Stimulated activated naive CD4-positive, alpha-beta T cell treated with Interleukin-2 at 50 U/mL for 16 hours (primary cell): ENCODE measurements at regions not wholly inside any gene's neighbourhood (a gene's known extent, or its start where the extent isn't known, plus 50 kb on each side); places are given as distances from the start of the nearest gene placed in this dataset.

Experiments used
- DNase-seq: peaks from one replicate; lab custom pipeline; 2025; lab: John Stamatoyannopoulos, UW

DNA sequence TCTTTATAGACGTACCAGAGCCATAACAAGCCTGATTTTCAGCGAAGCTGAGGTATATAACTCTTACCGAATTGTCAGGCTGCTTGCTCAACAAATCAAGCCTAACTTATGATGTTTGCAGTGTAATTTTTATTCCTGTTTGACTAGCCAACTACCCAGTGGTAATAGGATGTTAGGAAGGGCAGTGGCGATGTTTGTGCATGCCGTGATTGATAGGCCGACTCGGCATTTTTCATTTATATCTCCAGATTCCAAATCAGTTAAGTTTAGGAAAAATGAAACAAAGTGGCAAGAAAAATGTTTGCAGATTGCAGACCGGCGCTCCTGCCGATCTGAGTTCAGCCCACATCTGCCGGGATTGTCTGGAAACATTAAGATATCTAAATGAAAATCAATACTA is 401.6 kb upstream of the ZNF507 start:
- DNase-seq = no peak

DNA sequence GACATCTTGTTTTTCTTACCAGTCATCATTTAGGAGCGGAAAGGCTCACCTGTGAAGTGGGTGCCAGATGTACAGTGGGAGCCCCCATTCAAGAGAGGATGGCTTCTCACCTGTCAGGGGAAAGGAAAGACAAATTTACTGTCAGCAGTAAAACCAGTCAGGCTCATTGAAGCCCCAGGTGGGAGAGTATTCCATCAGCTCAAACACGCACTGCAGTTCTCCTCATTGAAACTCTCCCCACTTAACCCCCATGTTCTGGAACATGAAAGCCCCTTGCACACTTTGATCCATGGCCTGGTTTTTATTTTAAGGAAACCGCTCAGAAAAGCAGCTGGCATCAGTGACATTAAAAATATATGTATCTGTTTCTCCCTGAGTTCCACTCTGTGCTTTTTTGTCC is 401.1 kb upstream of the ZNF507 start:
- no peak for DNase-seq

DNA sequence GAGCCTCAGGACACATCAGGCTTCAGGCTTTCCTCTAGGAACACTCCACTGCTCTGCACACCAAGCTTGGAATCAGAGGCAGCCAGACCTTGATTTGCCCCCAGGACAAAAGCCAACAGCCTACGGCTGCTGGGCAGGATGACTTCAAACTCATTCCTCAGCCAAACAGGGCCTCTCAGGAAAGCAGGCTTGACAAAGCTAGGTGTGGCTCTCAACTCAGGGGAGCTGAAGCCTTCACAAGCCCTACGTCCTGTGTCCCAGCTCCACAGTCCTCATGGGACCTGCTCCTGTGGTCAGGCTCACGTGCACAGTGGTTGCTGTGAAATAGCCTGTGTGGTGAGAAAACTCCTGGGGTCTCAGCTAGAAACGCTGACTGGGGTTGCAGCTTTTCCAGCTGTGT is 398.9 kb upstream of the ZNF507 start:
- no peak for DNase-seq

DNA sequence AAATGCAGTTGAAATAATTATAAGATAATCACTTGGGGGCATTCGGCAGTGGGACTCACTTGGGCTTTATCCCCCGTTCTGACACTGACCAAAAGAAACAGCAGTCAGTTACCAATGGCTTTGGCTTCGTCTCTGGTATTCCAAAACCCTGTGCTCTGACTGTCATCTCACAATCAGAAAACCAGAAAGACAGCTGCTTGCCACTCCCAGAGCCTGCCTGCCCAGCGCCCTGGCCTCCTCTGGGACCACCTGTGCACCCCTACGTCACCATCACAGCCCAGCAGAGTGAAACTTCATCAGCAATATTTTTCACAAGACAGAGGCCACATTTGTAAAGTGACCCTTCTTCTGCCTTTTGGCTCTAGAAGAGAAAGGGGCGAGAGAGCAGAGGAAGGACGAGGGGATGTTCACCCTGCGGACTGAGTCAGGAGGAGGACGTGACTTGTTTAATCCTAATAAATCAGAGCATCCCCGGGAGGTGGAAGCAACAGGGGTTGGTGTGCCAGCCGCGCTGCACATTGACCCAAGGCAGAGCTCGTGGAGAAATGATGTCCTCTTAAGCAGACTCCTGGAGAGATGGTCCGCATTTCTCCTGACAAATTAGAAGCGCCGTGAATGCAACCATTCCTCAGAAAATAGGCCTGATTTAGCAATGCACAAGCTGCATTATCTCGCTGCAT is 397.8 kb upstream of the ZNF507 start:
- DNase-seq = no peak

DNA sequence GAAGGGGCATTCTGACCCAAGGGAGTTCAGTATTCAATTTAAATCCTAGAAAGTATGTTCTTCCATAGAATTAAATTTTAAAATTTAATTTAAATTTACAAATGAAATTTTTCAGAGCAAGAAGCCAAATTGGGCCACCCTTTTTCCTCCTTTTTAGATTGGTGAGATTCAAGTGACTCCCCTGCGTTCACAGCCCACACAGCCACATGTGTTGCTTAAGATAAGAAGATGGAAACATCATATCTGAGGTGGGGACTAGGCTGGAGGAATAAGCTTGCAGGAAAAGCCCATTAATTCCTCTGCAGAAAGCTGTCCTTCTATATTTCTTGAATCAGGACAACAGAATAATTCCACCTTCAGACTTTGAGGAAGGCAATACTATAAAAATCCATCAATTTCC is 392.7 kb upstream of the ZNF507 start:
- DNase-seq = no peak

DNA sequence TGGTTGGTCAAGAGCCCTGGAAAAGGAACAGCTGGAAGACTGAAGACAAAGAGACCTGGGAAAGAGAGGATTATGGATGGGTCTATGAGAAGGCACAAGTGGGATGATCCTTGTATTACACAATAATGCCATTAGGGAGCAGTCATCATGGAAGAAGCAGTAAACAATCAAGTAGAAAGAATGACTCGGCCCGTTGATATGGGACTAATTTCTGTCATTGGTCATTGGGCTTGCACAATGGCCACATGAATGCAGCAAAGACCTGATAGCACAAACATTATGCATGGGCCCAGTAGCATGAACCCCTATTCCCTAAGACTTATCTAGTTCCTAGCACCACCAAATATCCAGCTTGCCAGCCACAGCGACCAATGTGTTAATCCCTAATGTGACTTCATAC is 390.3 kb upstream of the ZNF507 start:
- DNase-seq = no peak

DNA sequence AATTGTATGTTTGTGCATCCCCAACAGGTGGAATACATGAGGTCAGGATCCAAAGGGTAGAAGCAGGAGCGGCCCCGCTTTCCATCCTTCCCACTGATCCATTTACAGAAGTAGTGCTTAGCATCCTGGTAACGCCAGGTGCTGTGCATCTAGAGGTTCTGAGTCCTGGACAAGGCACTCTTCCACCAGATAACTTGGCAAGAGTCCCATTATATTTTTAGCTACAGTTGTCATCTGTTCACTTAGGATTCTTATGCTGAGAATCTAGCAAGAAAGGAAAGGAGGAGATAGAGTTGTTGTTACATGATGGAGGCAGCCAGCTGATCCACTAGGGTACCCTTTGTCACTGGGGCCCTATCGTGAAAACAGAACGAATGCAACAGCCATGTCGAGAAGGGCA is 389.5 kb upstream of the ZNF507 start:
- no peak for DNase-seq

DNA sequence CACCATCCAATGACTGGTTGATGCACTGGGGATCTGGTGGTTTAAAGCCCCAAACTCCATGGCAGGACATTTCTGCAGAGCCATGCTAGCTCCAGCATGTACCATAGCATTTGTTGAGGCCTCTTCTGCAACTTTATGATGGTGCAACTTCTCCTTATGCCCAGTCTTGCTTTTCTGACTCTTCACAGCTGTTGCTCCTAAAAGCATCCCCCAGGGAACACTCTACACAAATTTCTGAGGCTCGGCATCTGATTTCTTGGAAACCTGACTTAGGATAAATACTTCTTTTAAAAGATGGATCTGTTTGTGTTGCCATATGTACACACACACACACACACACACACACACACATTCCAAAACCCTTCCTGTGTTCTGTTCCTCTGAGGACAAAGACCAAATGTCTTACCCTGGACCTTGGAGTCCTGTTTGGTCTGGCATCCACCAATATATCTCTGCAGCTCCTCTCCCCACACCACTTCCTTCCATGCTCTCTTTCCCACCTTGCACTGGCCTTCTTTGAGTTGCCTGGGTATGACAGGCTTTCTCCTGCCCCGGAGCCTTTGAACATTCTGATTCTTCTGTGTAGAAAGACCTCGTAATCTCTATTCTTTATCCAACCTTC is 388.5 kb upstream of the ZNF507 start:
- DNase-seq = no peak

DNA sequence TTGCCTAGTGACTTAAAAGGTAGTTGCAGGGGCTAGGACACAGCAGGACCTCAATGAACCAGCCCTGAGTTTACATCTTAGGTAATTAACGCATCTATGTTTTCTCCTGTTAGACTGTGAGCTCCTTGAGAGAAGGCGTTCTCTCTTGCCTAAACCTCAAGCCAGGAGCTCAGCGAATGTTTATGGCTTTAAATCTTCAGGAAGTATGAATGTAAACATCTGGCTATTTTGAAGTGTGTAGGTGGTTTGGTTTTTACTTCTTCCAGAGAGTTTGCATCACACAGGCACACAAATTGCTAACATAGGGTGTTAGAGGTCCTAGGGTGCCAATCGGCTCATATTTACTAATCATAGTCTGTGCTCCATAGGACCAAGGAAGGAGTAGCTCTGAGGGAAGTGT is 387.7 kb upstream of the ZNF507 start:
- DNase-seq = no peak

DNA sequence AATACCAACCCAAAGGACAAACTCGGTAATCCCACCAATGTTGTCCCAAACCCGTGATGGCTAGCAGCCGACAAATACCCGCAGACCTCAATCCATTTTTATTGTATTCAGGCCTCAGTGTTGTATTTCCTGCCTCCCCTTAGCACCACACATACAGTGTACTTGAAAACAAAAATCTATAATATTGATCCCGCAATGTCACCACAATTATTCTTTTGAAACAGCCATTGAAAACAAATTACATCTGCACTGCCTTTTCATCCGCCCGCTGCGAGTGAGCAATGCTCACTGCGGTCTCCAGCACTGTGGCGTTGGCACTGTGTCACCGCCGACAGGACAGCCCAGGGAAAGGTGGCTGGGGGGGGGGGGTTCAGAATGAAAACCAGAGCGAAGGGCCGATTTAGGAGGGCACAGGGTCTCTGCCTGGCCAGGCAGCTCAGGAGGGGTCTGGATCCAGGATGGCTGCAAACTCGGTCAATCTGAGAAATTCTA is 385.8 kb upstream of the ZNF507 start:
- DNase-seq = no peak

DNA sequence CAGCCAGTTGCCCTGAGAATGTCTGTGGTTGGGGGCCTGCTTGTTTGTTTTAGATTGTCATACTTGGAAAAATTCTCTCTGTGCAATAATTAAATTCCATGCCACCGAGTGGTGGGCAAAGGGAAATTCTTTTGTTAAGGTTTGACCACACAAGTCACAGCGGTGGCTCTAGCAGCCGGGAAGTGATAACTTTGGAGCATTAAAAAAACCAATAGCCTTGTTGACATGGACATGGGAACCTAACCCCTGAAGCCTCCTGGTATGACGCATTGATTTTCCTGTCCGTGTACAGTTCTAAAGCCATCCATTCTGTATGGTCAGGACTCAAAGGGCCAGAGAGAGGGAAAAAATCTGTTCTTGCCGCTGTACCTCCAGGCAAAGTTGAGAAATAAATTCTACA is 384.9 kb upstream of the ZNF507 start:
- DNase-seq = no peak

DNA sequence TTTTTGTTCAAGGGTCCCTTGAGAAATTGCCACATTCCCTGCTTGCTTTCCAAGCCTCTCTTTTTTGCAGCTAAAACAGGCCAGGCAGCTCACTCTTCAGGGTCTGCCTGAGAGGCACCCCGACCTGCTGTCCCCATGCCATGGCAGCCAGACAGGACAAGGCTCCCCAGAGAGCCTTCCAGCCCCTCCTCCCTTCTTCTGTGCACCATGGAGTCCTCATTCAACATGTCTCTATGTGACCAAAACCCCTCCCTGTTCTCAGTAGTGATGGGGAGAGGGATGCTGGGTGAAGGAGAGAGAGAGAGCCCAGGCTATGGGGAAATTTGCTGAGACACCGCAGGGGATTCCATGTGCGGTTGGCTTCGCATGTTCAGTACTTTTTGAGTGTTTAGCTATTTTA is 384.2 kb upstream of the ZNF507 start:
- DNase-seq = no peak

DNA sequence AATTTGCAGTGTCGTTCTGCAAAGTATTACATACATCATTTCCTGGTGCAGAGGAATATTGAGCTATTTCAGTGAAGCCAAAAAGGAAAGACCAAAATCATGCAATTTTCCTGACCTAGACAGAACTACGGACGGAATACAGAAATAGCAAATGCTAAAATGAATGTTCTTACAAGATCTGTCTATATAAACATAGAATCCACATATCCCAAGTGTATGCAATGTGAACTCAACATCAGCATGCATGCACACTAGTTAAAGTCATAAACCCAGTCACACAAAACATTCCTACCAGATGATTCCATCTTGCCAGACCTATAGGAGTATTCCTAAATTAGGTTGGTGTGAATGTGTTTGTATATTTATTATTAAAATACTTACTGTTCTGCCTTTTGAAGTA is 383.7 kb upstream of the ZNF507 start:
- DNase-seq = no peak

DNA sequence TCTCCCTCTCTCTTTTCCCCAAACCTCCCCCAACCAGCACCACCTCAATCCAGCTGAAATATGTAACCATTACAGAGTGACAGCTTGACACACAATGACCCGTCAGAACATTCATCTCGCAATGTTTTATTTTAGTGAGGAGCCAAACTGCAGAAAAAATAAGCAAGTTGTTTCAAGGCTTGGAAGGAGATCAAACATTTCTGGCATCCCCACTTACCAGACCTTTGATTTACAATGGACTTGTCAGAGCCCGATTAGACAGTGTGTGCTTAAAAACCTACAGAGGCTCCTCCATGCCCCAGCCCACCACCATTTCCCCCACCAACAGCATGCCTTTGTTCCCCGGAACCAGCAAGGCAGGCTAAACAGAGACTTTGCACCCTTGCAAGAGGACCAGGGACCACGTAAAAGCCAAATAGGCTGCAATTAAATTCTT is 382.8 kb upstream of the ZNF507 start:
- DNase-seq = no peak

DNA sequence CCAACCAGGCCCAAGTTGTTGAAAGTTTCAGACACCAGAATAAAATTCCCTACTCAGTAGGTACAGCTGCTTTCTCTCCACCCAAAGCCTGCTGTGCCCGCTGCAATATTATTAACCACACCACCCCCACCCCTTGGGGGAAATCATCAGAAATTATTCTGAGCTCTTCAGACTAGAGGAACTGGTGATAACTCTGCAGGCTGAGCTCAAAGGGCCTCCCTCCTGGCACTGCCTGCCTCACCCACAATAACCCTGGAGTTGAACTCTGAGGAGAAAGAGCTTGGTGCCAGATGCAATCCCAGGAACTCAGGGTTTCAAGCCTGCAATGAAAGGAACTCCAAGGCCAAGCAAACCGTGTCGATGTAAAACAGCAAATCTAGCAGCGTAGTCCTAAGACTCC is 381.7 kb upstream of the ZNF507 start:
- no peak for DNase-seq

DNA sequence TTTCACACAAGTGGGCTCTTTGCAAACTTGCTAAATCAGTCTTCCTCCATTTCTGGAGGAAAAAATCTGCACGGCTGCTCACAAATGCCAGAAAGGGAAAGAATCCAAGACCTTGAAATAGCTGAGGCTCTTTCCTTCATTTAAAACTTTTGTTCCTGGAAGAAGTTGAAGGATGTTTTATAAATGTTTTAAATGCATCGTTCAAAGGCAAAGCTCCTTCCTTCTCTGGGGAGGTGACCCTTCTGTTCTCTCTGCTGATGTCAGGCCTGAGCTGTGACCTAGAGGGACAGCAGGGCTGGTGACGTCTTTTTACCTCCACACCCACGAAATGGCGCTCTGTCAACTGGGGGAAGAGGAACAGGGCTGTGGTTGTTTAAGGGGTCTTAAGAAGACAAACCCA is 376.4 kb upstream of the ZNF507 start:
- DNase-seq = no peak

DNA sequence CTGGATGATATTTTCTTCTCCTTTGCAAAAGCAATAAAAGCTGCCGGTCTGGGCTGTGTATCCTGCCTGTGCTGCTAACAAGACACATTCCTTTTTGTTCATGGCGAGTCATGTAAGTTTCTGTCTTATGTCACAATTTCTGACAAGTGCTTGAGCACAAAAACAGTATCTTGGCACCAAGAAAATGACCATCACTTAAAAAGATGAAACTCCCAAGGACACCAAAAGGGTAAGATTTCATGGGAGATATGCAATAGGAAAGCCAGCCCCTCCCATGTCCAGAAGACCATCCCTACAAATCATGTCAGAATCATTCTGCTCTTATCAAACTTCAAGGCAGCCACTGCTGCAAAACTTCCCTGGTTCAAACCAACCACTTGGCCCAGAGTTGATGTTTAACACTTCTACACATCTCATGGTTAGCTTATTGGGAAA is 375.4 kb upstream of the ZNF507 start:
- no peak for DNase-seq

DNA sequence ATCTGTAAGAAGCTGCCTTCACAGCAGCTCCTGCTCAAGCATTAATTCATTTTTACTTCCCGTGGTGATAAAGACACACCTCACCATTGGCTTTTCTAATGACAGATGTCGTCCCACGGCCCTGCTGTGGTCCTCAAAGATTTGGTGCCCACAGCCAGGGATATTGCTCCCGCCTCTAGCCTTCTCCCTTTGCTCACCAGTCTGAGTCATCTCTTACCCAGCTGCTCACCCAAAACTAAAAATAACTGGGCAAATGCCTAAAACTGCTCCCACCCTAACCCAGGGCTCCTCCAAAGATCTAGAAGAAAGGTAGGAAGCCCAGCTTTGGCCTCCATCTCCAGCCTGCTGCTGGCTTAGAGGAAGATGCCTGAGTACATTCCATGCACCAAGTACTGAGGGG is 371.1 kb upstream of the ZNF507 start:
- DNase-seq = no peak

DNA sequence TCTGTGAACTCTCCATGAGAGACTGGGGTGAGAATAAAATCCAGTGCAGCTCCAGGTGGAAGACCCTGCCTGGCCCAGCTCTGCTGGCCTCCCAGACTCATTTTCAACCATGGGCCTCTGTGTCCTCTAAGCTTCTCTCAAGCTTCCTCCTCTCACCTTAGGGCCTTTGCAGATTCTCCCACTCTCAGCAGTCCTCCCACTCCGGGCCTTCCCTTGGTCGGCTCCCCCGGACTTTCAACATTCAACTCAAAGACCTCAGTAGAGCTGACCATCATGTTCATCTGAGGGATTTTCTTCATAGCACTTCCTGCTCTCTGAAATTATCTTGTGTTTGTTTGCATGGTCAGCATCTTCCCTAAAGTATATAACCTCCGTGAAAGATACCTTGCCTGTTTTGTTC is 370.5 kb upstream of the ZNF507 start:
- DNase-seq = no peak

DNA sequence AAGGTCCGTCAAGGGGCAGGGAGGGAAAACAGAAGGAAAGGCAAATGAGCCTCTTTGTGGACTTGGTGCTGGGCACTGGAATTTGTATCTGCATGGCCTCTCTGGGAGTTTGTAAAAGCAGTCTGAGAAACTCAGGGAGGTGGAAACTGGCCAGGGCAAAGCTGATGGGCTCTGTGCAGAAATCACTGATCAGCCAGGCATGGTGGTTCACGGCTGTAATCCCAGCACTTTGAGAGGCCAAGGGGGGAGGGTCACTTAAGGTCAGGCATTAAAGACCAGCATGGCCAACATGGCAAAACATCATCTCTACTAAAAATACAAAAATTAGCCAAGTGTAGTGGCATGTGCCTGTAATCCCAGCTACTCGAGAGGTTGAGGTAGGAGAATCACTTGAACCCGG is 369.9 kb upstream of the ZNF507 start:
- no peak for DNase-seq

DNA sequence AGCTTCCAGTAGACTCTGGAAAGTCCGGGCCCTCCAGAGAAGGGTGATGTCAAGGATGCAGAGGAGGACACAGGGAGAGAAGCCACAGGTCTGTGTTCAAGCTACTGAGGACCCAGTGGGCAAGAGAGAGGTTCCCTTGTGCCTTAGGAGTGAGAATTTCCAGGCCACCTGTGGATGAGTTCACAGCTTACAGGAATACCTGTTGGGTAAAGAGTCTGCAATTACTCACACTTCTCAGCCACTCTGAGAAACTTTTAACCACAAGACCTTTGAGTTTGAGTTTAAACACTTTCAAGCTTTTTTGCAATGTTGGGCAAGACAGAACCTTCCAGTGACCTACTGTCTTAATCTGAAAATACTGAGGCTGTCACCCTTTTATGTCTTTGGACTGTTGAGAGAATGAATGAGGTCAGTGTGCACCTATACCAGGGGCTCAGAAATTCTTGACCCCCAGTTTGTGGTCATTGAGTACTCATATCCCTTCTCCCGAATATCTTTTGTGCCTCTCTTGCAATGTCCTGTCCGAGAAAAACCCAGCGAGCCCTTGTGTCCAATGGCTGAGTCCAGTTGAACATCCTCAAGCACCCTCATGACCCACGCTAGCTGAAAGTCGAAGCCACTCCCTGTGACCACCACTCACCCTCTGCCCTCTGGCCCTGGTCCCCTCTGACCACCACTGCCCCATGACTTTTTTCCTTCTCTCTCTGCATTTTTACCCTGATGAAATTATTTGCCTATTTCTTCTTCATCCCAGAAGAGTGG is 368.5 kb upstream of the ZNF507 start:
- DNase-seq = no peak

DNA sequence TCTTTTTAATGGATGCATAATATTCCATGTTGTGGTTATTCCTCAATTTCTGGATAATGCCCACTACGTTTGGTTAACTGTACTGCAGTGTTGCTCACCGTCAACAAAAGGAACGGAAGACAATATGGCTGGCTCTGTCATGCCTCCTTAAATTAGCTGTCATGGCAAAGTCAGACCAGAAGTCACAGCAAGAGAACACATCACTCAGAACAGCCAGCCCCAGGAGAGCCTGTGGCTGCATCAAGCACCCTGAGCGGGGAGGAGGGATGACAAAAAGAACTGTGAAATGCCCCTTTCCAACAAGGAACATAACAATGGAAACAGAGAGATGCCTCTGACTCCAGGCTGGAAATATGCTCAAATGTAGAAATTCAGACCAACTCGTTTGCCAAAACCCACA is 366.0 kb upstream of the ZNF507 start:
- DNase-seq = no peak

DNA sequence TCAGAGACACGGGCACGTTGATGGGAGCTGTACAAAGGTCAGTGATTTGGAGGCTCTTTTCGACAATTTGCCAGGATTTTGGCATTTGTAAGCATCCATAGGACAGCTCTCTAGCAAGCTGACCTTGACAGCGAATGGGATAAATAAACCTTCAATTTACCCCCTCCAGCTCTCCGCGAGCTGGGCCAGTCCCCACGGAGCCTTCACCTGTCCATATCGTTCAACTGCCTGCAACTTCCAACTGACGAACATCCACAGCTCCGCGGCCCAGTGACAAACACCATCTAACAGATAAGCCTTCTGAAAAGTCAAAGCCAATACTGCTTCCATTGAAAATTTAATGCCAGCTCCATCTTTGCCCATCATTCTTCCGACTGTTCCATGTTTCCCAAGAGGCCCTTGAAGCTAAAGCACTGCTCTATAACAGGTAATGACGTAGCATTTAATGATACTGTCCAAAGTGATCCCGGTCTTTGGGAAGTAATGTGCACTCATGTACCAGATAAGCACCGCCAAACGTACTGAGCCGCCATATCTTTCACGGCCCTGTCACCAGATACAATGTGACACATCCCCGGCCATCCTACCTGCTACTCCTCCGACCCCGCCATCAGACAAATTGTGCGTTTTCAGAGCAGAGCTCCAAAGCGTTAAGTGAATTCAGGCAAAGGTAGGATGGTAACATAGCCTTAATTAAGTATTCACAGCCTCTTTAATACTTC is 365.3 kb upstream of the ZNF507 start:
- no peak for DNase-seq
